Hepatocyte (in vitro differentiated cells): ENCODE measurements at regions not wholly inside any gene's neighbourhood (a gene's known extent, or its start where the extent isn't known, plus 50 kb on each side); places are given as distances from the start of the nearest gene placed in this dataset.

Experiments used
- EZH2 ChIP-seq: fragments of 200-600 bp; sonication (generic); IDR thresholded peaks from 2 replicates; pipeline ENCODE4 v1.6.1; 2016; ENCODE audit warnings: antibody characterized with exemption, mild to moderate bottlenecking, borderline replicate concordance
- EZH2phosphoT487 ChIP-seq: fragments of 200-600 bp; sonication (generic); IDR thresholded peaks from one replicate; pipeline ENCODE4 v1.6.1; 2018; ENCODE audit warnings: antibody characterized with exemption, mild to moderate bottlenecking, low read depth, moderate library complexity; ENCODE audit not compliant: unreplicated experiment, severe bottlenecking
- TF ChIP-seq, protein P1 (sequence below): fragments of 200-600 bp; sonication (generic); IDR thresholded peaks from 2 replicates; pipeline ENCODE4 v1.5.1; 2016; ENCODE audit warnings: antibody characterized with exemption, mild to moderate bottlenecking; ENCODE audit not compliant: poor library complexity

- TF ChIP-seq, protein P1, sequence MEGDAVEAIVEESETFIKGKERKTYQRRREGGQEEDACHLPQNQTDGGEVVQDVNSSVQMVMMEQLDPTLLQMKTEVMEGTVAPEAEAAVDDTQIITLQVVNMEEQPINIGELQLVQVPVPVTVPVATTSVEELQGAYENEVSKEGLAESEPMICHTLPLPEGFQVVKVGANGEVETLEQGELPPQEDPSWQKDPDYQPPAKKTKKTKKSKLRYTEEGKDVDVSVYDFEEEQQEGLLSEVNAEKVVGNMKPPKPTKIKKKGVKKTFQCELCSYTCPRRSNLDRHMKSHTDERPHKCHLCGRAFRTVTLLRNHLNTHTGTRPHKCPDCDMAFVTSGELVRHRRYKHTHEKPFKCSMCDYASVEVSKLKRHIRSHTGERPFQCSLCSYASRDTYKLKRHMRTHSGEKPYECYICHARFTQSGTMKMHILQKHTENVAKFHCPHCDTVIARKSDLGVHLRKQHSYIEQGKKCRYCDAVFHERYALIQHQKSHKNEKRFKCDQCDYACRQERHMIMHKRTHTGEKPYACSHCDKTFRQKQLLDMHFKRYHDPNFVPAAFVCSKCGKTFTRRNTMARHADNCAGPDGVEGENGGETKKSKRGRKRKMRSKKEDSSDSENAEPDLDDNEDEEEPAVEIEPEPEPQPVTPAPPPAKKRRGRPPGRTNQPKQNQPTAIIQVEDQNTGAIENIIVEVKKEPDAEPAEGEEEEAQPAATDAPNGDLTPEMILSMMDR, result no peak
- no peak for TF ChIP-seq EZH2
- TF ChIP-seq EZH2phosphoT487, result no peak
Observed at GRCh38 chr20:24808616-24809015, 140.5 kb upstream of the CST7 start.
